ENCODE measurements at regions not wholly inside any gene's neighbourhood (a gene's known extent, or its start where the extent isn't known, plus 50 kb on each side); places are given as distances from the start of the nearest gene placed in this dataset.

- no peaks in the 10 kb centered on the region for H3K9me3 ChIP-seq (ENCODE audit: control insufficient read depth, insufficient read depth, low read length)
- no peak overlapping the region for H3K27ac ChIP-seq (ENCODE audit: low read depth, low read length)
- no peaks in the 10 kb centered on the region for H4K20me1 ChIP-seq (ENCODE audit: control insufficient read depth, insufficient read depth, low read depth, low read length)
- H3K36me3 ChIP-seq (ENCODE audit: control insufficient read depth, low read length) = no peaks in the 10 kb centered on the region
- H3K4me3 ChIP-seq (ENCODE audit: low read length) = no peak overlapping the region
- no peaks in the 10 kb centered on the region for H3K79me2 ChIP-seq (ENCODE audit: control insufficient read depth, low read length)
- TF ChIP-seq CTCF (IDR thresholded peaks at IDR 0.05; ENCODE audit: low read depth, low read length, poor library complexity, severe bottlenecking) (no peak), EZH2phosphoT487 (IDR thresholded peaks at IDR 0.05; ENCODE audit: borderline replicate concordance, low read length) (no peak)
- H3F3A ChIP-seq (ENCODE audit: control insufficient read depth, insufficient read depth) = no peaks in the 10 kb centered on the region
- H3K27me3 ChIP-seq (ENCODE audit: control insufficient read depth, low read length) = peaks cover 10% of the 10 kb centered on the region; the same call in 1 of the 2 replicates
- no peaks in the 10 kb centered on the region for H3K4me1 ChIP-seq (ENCODE audit: control insufficient read depth, low read length)
- no peaks in the 10 kb centered on the region for H3K9me2 ChIP-seq (replicated peaks; ENCODE audit: control insufficient read depth, low read length)
- H3K4me2 ChIP-seq (ENCODE audit: low read length) = no peak overlapping the region
Measured at GRCh38 chr2:128801576-128801975, 482.9 kb upstream of the HS6ST1 start.

- Histone ChIP-seq H3F3A (ENCODE audit: control insufficient read depth, insufficient read depth) (no peaks in the 10 kb centered on the region), H4K20me1 (ENCODE audit: control insufficient read depth, insufficient read depth, low read depth, low read length) (no peaks in the 10 kb centered on the region), H3K9me3 (ENCODE audit: control insufficient read depth, insufficient read depth, low read length) (no peaks in the 10 kb centered on the region), H3K4me2 (ENCODE audit: low read length) (no peak overlapping the region), H3K4me3 (ENCODE audit: low read length) (no peak overlapping the region), H3K36me3 (ENCODE audit: control insufficient read depth, low read length) (no peaks in the 10 kb centered on the region), H3K27me3 (ENCODE audit: control insufficient read depth, low read length) (peaks cover 10% of the 10 kb centered on the region; the same call in 1 of the 2 replicates), H3K4me1 (ENCODE audit: control insufficient read depth, low read length) (no peaks in the 10 kb centered on the region), H3K9me2 (replicated peaks; ENCODE audit: control insufficient read depth, low read length) (no peaks in the 10 kb centered on the region), H3K27ac (ENCODE audit: low read depth, low read length) (no peak overlapping the region), H3K79me2 (ENCODE audit: control insufficient read depth, low read length) (no peaks in the 10 kb centered on the region)
- TF ChIP-seq CTCF (IDR thresholded peaks at IDR 0.05; ENCODE audit: low read depth, low read length, poor library complexity, severe bottlenecking) = no peak
- TF ChIP-seq EZH2phosphoT487 (IDR thresholded peaks at IDR 0.05; ENCODE audit: borderline replicate concordance, low read length) = no peak
Measured at GRCh38 chr2:128803222-128803621, 484.6 kb upstream of the HS6ST1 start.

GRCh38 chr2:128805237-128805636 is 486.6 kb upstream of the HS6ST1 start:
- H3K4me1 ChIP-seq (ENCODE audit: control insufficient read depth, low read length) = no peaks in the 10 kb centered on the region
- H3K9me2 ChIP-seq (replicated peaks; ENCODE audit: control insufficient read depth, low read length) = no peaks in the 10 kb centered on the region
- no peaks in the 10 kb centered on the region for H3K9me3 ChIP-seq (ENCODE audit: control insufficient read depth, insufficient read depth, low read length)
- H3K36me3 ChIP-seq (ENCODE audit: control insufficient read depth, low read length) = no peaks in the 10 kb centered on the region
- peaks cover 10% of the 10 kb centered on the region; the same call in 1 of the 2 replicates for H3K27me3 ChIP-seq (ENCODE audit: control insufficient read depth, low read length)
- no peak overlapping the region for H3K4me3 ChIP-seq (ENCODE audit: low read length)
- H3F3A ChIP-seq (ENCODE audit: control insufficient read depth, insufficient read depth) = no peaks in the 10 kb centered on the region
- TF ChIP-seq CTCF (IDR thresholded peaks at IDR 0.05; ENCODE audit: low read depth, low read length, poor library complexity, severe bottlenecking) (no peak), EZH2phosphoT487 (IDR thresholded peaks at IDR 0.05; ENCODE audit: borderline replicate concordance, low read length) (no peak)
- no peaks in the 10 kb centered on the region for H4K20me1 ChIP-seq (ENCODE audit: control insufficient read depth, insufficient read depth, low read depth, low read length)
- no peaks in the 10 kb centered on the region for H3K79me2 ChIP-seq (ENCODE audit: control insufficient read depth, low read length)
- H3K27ac ChIP-seq (ENCODE audit: low read depth, low read length) = no peak overlapping the region
- H3K4me2 ChIP-seq (ENCODE audit: low read length) = no peak overlapping the region

All from DOHH2 (cell line).